Esophagus mucosa (tissue), 1 donor: ENCODE measurements at regions not wholly inside any gene's neighbourhood (a gene's known extent, or its start where the extent isn't known, plus 50 kb on each side); places are given as distances from the start of the nearest gene placed in this dataset.
"Not testable (repeated sequence)": the region's sequence is repeated elsewhere in the genome, so short reads cannot be mapped to it uniquely, and the experiment has no call there.

Experiments used
- ATAC-seq: fragments of 200-7000 bp; cut with Tn5 transposase; one replicate; pipeline ENCODE4 v1.9.1; 2020
- donor health status: DM: yes; HTN: yes; CAD: no.

- ATAC-seq: no peak
These were observed 348.4 kb upstream of the FTMT start for GRCh38 chr5:121503111-121503840.

DNA sequence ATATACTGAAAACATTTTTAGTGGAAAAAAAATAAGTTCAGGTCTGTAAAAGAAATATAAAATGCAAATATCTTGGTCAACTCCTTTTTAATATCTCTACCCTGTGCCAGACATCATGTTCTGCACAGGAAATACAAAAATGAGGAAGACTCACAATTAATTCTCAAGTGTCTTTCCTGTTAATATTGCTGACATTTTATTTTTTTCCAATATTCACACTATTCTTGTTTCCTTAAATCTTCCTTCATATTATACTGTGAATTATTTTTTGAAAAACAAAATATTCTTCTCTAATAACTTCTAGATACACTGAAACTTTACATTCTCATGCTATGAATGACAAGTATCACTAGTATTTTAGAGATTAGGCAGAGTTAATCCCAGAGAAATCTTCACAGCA lies 334.7 kb upstream of the FTMT start:
- no peak for ATAC-seq

- no peak for ATAC-seq
These were observed 326.0 kb upstream of the FTMT start for GRCh38 chr5:121525706-121526105.

- ATAC-seq: no peak
These were observed 324.8 kb upstream of the FTMT start for GRCh38 chr5:121526908-121527307.

- no peak for ATAC-seq
These were observed 317.9 kb upstream of the FTMT start for GRCh38 chr5:121533814-121534213.

DNA sequence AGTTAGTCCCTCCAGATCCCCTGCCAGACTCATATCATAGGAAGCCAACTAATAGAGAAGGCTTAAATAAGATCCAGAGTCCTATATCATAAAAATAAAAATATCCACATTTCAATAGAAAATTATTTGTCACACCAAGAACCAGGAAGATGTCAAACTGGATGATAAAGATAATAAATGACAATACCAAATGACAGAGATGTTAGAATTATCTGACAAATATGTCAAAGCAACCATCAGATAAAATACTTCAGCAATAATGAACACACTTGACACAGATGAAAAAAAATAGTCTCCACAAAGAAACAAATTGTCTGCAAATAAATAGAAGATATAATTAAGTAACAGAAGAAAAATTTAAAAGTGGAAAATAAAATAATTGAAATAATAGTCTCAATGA lies 300.7 kb upstream of the FTMT start:
- no peak for ATAC-seq

DNA sequence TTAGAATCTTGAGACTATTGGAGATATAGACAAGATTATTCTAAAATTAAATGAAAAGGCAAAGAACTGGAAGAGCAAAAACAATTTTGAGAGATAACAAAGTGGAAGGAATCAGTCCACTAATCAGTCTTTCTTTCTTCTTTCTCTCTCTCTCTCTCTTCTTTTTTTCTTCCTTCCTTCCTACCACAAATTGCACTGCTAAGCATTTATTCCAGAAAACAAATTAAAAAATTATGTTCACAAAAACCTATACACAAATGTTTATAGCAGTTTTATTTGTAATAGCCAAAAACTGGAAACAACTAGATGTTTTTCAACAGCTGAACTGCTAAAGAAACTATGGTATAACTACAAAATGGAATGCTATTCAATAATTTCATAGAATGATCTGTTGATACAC lies 291.9 kb upstream of the FTMT start:
- ATAC-seq: no peak

- no peak for ATAC-seq
These were observed 279.6 kb upstream of the FTMT start for GRCh38 chr5:121572061-121572460.

GRCh38 chr5:121573721-121574382 lies 277.8 kb upstream of the FTMT start:
- ATAC-seq: no peak

DNA sequence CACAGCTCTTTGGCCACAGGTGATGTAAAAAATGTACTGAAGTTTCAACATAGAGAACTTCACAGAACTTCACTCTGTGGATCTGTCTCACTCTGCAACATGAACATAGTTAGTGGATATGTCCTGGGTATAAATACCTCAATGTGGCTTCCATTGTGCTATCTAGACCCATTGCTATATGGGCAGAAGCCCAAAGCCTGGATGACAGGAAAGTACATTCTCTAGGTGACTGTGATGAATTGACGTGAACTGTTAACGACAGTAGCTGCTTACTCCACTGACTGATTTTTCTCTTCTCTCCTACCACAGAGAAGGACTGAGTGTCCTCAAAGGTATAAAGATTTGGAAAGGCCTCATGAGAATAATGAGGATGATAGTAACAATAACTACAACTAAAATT lies 270.1 kb upstream of the FTMT start:
- no peak for ATAC-seq

- ATAC-seq: no peak
These were observed 254.8 kb upstream of the FTMT start for GRCh38 chr5:121596882-121597281.

DNA sequence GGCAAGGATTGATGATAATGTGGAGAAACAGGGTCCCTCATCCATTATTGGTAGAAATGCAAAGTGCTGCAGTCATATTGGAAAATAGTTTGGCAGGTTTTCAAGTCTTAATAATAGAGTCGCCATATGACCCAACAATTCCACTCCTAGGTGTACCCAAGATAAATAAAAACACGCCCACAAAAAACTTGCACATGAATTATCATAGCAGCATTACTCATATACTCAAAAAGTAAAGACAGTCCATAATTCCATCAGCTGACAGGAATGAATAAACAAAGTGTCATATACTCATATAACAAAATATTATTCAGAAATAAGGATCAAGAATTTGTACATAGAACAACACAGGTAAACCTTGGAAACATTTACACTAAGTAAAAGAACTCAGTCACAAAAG lies 242.9 kb upstream of the FTMT start:
- ATAC-seq: no peak

- no peak for ATAC-seq
These were observed 227.6 kb upstream of the FTMT start for GRCh38 chr5:121624035-121624434.

DNA sequence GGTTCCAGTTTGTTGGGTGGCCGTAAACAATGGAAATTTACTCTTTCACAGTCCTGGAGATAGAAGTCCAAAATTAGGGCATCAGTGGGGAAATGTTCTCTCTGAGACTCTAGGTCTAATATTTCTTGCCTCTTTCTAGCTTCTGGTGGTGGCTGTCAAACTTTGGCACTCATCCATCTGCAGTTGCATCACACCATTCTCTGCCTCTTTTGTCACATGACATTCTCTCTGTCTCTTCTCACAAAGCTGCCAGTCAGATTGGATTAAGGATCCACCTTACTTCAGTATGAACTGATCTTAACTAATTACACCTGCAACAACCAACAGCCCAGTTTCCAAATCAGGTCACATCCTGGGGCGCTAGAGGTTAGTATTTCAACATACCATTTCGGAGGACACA lies 222.9 kb upstream of the FTMT start:
- ATAC-seq: no peak

DNA sequence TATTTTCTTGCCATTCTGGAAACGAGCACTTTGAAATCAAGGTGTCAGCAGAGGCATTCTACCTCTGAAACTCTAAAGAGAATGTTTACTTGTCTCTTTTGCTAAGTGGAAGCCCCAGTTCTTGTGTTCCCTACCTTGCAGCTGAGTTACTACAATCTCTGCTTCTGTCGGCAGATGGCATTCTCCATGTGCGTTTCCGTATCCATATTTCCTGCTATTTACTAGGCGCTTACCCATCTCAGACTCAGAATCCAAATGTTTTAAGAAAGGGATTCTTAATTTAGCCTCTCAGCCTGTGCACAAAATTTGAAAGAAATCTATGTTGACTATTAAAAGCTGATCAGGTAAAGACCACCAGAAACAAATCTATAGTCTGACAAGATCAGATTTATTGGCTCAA lies 221.3 kb upstream of the FTMT start:
- ATAC-seq: no peak

- no peak for ATAC-seq
These were observed 216.7 kb upstream of the FTMT start for GRCh38 chr5:121634946-121635345.

GRCh38 chr5:121638126-121638525 lies 213.6 kb upstream of the FTMT start:
- ATAC-seq: no peak

GRCh38 chr5:121640298-121640697 lies 211.4 kb upstream of the FTMT start:
- no peak for ATAC-seq

- ATAC-seq: no peak
These were observed 193.5 kb upstream of the FTMT start for GRCh38 chr5:121658221-121658620.

- no peak for ATAC-seq
These were observed 191.5 kb upstream of the FTMT start for GRCh38 chr5:121660142-121660541.

DNA sequence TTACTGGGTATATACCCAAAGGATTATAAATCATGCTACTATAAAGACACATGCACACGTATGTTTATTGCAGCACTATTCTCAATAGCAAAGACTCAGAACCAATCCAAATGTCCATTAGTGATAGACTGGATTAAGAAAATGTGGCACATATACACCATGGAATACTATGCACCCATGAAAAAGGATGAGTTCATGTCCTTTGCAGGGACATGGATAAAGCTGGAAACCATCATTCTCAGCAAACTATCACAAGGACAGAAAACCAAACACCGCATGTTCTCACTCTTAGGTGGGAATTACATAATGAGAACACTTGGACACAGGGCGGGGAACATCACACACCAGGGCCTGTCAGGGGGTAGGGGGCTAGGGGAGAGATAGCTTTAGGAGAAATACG lies 186.1 kb upstream of the FTMT start:
- not testable (repeated sequence) for ATAC-seq

DNA sequence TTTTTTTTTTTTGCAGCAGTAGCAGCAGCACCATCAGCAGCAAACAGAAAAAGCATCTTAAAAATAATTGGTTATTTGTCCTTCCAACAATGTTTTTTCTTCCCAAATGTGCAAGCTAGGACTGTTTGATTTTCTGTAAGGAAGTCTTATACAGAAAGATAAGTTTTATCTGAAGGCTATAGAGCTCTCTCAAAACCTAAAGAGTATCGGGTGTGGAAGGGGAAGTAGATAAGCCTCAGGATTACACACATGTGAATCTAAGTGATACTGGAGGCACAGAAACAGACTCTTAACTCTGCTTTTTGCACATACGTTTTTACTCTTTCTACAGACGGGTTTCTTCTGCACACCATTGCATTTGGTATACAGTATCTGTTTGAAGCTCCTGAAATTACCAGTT lies 184.4 kb upstream of the FTMT start:
- no peak for ATAC-seq

DNA sequence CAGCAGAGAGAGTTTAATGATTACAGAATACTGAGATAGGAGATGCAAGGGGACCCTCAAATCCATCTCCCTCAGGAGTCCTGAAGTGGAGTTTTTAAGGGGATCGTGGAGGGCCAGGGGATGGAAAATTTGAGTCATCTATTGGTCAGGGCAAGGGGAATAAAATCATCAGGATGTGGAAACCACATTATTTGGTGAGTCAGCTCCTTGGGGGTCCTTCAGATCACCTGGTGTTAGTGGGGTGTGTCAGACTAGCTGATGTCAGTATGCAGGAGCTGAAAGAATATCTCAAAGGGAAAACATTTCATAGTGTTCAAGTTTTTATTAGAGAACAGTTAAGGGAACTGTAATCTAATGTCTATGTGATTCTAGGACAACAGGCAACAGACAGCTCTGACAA lies 183.0 kb upstream of the FTMT start:
- ATAC-seq: no peak

DNA sequence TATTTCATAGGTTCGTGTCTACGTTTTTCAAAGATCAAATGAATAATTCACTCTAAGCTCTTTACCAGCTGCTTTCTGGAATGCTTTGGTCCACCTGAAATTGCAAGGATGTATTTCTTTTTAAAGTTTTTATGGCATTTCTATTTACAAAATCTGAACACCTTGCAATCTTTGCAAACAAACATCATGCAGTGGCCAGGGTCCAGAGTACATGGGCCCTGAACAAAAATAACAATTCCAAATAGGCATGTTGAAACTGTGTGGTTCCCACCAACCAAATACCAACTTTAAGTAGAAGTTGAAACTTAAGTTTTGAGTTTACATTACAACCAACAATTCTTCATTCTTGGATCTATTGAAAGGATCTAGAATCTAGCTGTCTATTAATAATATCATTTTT lies 180.1 kb upstream of the FTMT start:
- ATAC-seq: no peak

GRCh38 chr5:121675924-121676323 lies 175.8 kb upstream of the FTMT start:
- no peak for ATAC-seq
